MM.1S (cell line): ENCODE measurements at regions not wholly inside any gene's neighbourhood (a gene's known extent, or its start where the extent isn't known, plus 50 kb on each side); places are given as distances from the start of the nearest gene placed in this dataset.
"Not testable (repeated sequence)": the region's sequence is repeated elsewhere in the genome, so short reads cannot be mapped to it uniquely, and the experiment has no call there.

ENCODE experiments used
- DNase-seq: peaks from one replicate; pipeline ENCODE4 v3.0.0-alpha.2; 2015
- H2AFZ ChIP-seq: fragments of 300-600 bp; sonication (generic); 2 replicates; pipeline ENCODE4 v1.6.0; 2016; ENCODE audit warnings: antibody characterized with exemption, low read length
- H3F3A ChIP-seq: fragments of 300-600 bp; sonication (generic); 2 replicates; pipeline ENCODE4 v1.6.1; 2016; ENCODE audit warnings: mild to moderate bottlenecking, antibody characterized with exemption, low read length, moderate library complexity, mixed read lengths; ENCODE audit not compliant: insufficient read depth
- H3K27ac ChIP-seq: fragments of 300-600 bp; sonication (generic); 2 replicates; pipeline ENCODE4 v1.5.1; 2016; ENCODE audit warnings: mild to moderate bottlenecking, low read length
- H3K27me3 ChIP-seq: fragments of 300-600 bp; sonication (generic); replicated peaks from 2 replicates; pipeline ENCODE4 v1.6.0; 2016; ENCODE audit warnings: low read length; ENCODE audit not compliant: insufficient read depth
- H3K36me3 ChIP-seq: fragments of 300-600 bp; sonication (generic); replicated peaks from 2 replicates; pipeline ENCODE4 v1.6.1; 2016; ENCODE audit warnings: mild to moderate bottlenecking, low read length, mixed read lengths; ENCODE audit not compliant: insufficient read depth
- H3K4me1 ChIP-seq: fragments of 300-600 bp; sonication (generic); 2 replicates; pipeline ENCODE4 v1.6.1; 2016; ENCODE audit warnings: low read length, mixed read lengths
- H3K4me2 ChIP-seq: fragments of 300-600 bp; sonication (generic); 2 replicates; pipeline ENCODE4 v1.6.0; 2016; ENCODE audit warnings: low read depth, low read length
- H3K4me3 ChIP-seq: fragments of 300-600 bp; sonication (generic); 2 replicates; pipeline ENCODE4 v1.5.1; 2016; ENCODE audit warnings: low read length, mixed read lengths
- H3K79me2 ChIP-seq: fragments of 300-600 bp; sonication (generic); 2 replicates; pipeline ENCODE4 v1.6.1; 2016; ENCODE audit warnings: mixed run types, low read length, mixed read lengths
- H3K9ac ChIP-seq: fragments of 300-600 bp; sonication (generic); 2 replicates; pipeline ENCODE4 v1.6.1; 2016; ENCODE audit warnings: low read length, mixed read lengths
- H3K9me2 ChIP-seq: fragments of 300-600 bp; sonication (generic); replicated peaks from 2 replicates; pipeline ENCODE4 v1.6.1; 2016; ENCODE audit warnings: mild to moderate bottlenecking, low read length, mixed read lengths; ENCODE audit not compliant: insufficient read depth
- H3K9me3 ChIP-seq: fragments of 300-600 bp; sonication (generic); replicated peaks from 2 replicates; pipeline ENCODE4 v1.6.1; 2016; ENCODE audit warnings: mild to moderate bottlenecking, low read length, mixed read lengths; ENCODE audit not compliant: insufficient read depth
- H4K20me1 ChIP-seq: fragments of 300-600 bp; sonication (generic); 2 replicates; pipeline ENCODE4 v1.6.1; 2016; ENCODE audit warnings: mild to moderate bottlenecking, low read length, moderate library complexity, mixed read lengths; ENCODE audit not compliant: insufficient read depth
- EZH2 ChIP-seq: fragments of 300-600 bp; sonication (generic); optimal IDR thresholded peaks from 2 replicates; pipeline ENCODE3; 2017; ENCODE audit warnings: low read depth, mild to moderate bottlenecking, antibody characterized with exemption, low read length, mixed read lengths
- EZH2phosphoT487 ChIP-seq: fragments of 300-600 bp; sonication (generic); IDR thresholded peaks from 2 replicates; pipeline ENCODE4 v1.6.1; 2018; ENCODE audit warnings: antibody characterized with exemption, low read length
- TF ChIP-seq, protein P1 (sequence below): fragments of 300-600 bp; sonication (generic); IDR thresholded peaks from 2 replicates; pipeline ENCODE4 v1.5.1; 2016; ENCODE audit warnings: antibody characterized with exemption, low read length, mixed read lengths

GRCh38 chr7:106560482-106560881 is 100.5 kb downstream of the CCDC71L start:
- H3K79me2 ChIP-seq, result no peaks in the 10 kb centered on the region
- H3K9me2 ChIP-seq, result no peaks in the 10 kb centered on the region
- no peak for TF ChIP-seq EZH2phosphoT487
- TF ChIP-seq EZH2, result no peak
- no peaks in the 10 kb centered on the region for H3F3A ChIP-seq
- DNase-seq, result no peak
- H3K27ac ChIP-seq, result no peak overlapping the region
- no peaks in the 10 kb centered on the region for H4K20me1 ChIP-seq
- H3K36me3 ChIP-seq, result no peaks in the 10 kb centered on the region
- H3K4me3 ChIP-seq, result no peak overlapping the region
- no peak overlapping the region for H3K9ac ChIP-seq
- H2AFZ ChIP-seq, result no peak overlapping the region
- H3K4me1 ChIP-seq, result no peaks in the 10 kb centered on the region
- H3K4me2 ChIP-seq, result no peak overlapping the region
- H3K27me3 ChIP-seq, result no peaks in the 10 kb centered on the region
- no peaks in the 10 kb centered on the region for H3K9me3 ChIP-seq

DNA sequence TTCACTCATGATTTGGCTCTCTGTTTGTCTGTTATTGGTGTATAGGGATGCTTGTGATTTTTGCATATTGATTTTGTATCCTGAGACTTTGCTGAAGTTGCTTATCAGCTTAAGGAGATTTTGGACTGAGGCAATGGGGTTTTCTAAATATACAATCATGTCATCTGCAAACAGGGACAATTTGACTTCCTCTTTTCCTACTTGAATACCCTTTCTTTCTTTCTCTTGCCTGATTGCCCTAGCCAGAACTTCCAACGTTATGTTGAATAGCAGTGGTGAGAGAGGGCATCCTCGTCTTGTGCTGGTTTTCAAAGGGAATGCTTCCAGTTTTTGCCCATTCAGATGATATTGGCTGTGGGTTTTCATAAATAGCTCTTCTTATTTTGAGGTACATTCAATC is 104.7 kb downstream of the CCDC71L start:
- H3K27me3 ChIP-seq, H3K79me2 ChIP-seq, H3K4me3 ChIP-seq, DNase-seq, H3K9ac ChIP-seq, H3K9me2 ChIP-seq, H3K9me3 ChIP-seq, H3K4me2 ChIP-seq, H4K20me1 ChIP-seq, H3K36me3 ChIP-seq, H3K27ac ChIP-seq, H2AFZ ChIP-seq: not testable (repeated sequence)
- H3F3A ChIP-seq, result peaks cover 16% of the 10 kb centered on the region; the same call in 1 of the 2 replicates
- H3K4me1 ChIP-seq, result peaks cover 26% of the 10 kb centered on the region

DNA sequence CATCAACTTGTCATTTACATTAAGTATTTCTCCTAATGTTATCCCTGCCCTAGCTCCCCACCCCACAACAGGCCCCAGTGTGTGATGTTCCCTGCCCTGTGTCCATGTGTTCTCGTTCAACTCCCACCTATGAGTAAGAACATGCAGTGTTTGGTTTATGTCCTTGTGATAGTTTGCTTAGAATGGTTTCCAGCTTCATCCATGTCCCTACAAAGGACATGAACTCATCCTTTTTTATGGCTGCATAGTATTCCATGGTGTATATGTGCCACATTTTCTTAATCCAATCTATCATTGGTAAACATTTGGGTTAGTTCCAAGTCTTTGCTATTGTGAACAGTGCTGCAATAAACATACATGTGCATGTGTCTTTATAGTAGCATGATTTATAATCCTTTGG is 106.3 kb downstream of the CCDC71L start:
- not testable (repeated sequence) for H3K9me3 ChIP-seq, H3K9ac ChIP-seq, H2AFZ ChIP-seq, DNase-seq, H3K4me3 ChIP-seq, H3K4me2 ChIP-seq, H3K79me2 ChIP-seq, H3K27me3 ChIP-seq, H3K9me2 ChIP-seq, H3K36me3 ChIP-seq, H3K27ac ChIP-seq, H4K20me1 ChIP-seq
- H3K4me1 ChIP-seq, result peaks cover 28% of the 10 kb centered on the region
- peaks cover 16% of the 10 kb centered on the region; the same call in 1 of the 2 replicates for H3F3A ChIP-seq

DNA sequence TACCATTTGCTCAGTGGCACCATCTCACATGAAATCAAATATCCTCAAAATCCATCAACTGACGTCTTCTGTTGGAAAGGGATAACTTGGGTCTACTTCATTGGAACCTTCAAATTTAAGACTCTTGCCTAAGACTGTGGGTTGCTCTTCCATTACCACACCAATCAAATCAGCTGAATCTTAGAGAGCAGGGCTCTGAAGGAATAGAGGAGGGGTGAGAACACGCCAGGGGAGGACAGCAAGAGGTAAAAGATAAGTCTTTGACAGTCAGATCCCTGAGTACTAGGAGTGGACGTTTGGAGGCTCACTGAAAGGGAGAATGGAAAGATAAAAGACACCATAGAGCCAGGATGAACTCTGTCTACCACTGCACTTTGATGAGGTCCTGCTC is 107.5 kb downstream of the CCDC71L start:
- Histone ChIP-seq H3K9me3 (no peaks in the 10 kb centered on the region), H3K9me2 (no peaks in the 10 kb centered on the region), H4K20me1 (no peaks in the 10 kb centered on the region), H3K27me3 (no peaks in the 10 kb centered on the region), H3K4me3 (no peak overlapping the region), H3K36me3 (no peaks in the 10 kb centered on the region), H3K9ac (no peak overlapping the region; the same call in 1 of the 2 replicates), H3K4me2 (peak overlapping the region; percentile 17), H3K4me1 (peaks cover 28% of the 10 kb centered on the region), H2AFZ (no peak overlapping the region), H3F3A (peaks cover 16% of the 10 kb centered on the region; the same call in 1 of the 2 replicates), H3K27ac (peak overlapping the region; percentile 63), H3K79me2 (no peaks in the 10 kb centered on the region)
- no peak for TF ChIP-seq EZH2
- no peak for DNase-seq

DNA sequence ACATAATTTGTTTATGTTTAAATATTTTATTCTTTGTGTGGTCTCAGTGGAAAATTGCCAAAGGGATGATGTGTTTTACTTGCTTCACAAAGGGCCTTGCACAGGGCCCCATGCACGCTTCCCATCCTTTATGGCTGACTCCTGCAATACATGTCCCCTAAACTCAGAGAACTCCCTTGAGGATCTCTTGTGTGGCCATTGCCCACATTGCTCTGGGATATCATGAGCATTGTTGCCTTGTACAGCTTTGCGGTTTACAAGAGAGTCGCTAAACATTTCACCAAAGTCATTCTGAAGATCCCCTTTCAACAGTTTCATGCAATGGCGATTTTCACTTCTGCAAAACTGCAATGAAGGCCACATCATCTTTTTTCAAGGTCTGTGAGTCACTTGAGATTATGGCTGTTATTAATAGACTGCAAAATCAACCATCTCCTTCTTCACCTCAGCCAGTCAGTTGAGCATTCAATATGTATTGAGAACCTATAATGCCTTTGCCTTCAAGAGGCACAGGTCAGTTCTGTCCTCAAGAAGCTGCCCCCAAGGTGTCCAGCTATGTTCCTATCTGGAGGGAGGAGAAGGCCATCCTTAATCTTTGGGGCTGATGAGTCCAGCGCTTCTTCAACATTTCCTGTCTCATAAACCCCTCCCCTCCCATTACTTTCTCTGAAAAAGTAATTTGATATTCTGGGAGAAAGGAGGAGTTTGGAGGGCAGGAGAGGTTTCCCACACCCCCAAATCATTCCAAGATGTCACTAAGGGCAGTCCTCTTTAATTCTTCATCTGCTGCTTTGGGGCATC is 108.1 kb downstream of the CCDC71L start:
- no peak overlapping the region; the same call in 1 of the 2 replicates for H3K9ac ChIP-seq
- peaks cover 28% of the 10 kb centered on the region for H3K4me1 ChIP-seq
- H3K4me2 ChIP-seq, result peak overlapping the region; percentile 17
- TF ChIP-seq, protein P1, sequence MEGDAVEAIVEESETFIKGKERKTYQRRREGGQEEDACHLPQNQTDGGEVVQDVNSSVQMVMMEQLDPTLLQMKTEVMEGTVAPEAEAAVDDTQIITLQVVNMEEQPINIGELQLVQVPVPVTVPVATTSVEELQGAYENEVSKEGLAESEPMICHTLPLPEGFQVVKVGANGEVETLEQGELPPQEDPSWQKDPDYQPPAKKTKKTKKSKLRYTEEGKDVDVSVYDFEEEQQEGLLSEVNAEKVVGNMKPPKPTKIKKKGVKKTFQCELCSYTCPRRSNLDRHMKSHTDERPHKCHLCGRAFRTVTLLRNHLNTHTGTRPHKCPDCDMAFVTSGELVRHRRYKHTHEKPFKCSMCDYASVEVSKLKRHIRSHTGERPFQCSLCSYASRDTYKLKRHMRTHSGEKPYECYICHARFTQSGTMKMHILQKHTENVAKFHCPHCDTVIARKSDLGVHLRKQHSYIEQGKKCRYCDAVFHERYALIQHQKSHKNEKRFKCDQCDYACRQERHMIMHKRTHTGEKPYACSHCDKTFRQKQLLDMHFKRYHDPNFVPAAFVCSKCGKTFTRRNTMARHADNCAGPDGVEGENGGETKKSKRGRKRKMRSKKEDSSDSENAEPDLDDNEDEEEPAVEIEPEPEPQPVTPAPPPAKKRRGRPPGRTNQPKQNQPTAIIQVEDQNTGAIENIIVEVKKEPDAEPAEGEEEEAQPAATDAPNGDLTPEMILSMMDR, result no peak
- TF ChIP-seq EZH2phosphoT487, result no peak
- no peak for TF ChIP-seq EZH2
- peaks cover 16% of the 10 kb centered on the region; the same call in 1 of the 2 replicates for H3F3A ChIP-seq
- peak; percentile 86 for DNase-seq
- no peaks in the 10 kb centered on the region for H3K9me2 ChIP-seq
- no peaks in the 10 kb centered on the region for H4K20me1 ChIP-seq
- no peaks in the 10 kb centered on the region for H3K79me2 ChIP-seq
- H3K9me3 ChIP-seq, result no peaks in the 10 kb centered on the region
- H3K27me3 ChIP-seq, result no peaks in the 10 kb centered on the region
- peak overlapping the region; percentile 63 for H3K27ac ChIP-seq
- H3K36me3 ChIP-seq, result no peaks in the 10 kb centered on the region
- no peak overlapping the region for H2AFZ ChIP-seq
- no peak overlapping the region for H3K4me3 ChIP-seq
